Left ventricle myocardium superior (tissue), 1 donor: ENCODE measurements at regions not wholly inside any gene's neighbourhood (a gene's known extent, or its start where the extent isn't known, plus 50 kb on each side); places are given as distances from the start of the nearest gene placed in this dataset.
"Not testable (repeated sequence)": the region's sequence is repeated elsewhere in the genome, so short reads cannot be mapped to it uniquely, and the experiment has no call there.

Experiments
- ATAC-seq: fragments of 200-7000 bp; cut with Tn5 transposase; one replicate; pipeline ENCODE4 v1.9.1; 2020; ENCODE audit warnings: mild to moderate bottlenecking, moderate library complexity
- DNase-seq: peaks from one replicate; pipeline ENCODE4 v3.0.0-alpha.2; 2020
- intact Hi-C: fragments of 100-400 bp; cut with micrococcal nuclease; formaldehyde crosslinking; loops from one replicate; pipeline ENCODE4 v1.11.0; 2022
- donor health status: DM: no; HTN: yes; CAD: no; lungs with severe emphysema.

DNA sequence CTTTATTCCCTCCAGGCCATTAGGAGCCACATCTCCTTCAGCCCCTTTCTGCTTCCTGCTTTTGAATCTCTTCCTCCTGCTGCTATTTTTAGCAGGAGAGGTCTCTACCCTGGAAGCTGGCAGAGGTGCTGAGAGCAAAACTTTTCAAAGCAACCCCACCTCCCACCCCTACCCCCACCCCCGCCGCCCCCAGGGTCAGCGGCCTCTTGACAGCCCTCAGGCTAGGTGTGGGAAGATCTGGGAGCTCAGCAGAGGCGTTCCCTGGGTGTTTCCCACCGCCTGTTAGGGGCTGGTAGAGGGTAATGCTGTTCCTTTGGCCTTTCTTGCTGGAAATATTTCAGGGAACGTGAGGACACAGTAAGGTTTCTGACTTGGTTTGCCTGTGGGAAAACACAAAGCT, 112.5 kb upstream of the CACHD1 start:
- intact Hi-C loops: no loop called here
- DNase-seq (no peak), ATAC-seq (no peak)

DNA sequence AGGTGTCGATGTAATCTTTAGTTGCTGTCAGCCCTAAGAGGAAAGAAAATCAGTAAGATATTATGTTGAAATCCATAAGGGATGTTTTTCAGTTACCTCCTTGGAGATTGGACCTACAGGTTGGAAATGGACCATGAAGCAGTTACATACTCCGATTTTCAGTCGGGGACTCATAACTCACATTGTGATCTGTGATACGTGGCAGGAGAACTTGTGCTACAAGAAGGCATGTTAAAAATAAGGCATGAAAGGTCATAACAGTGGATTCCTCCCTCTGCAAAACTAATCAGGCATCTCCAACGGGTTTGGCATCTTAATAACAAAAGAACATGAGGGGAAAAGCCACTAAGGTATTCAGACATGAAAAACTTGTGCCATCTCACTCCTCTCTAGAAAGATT, 111.2 kb upstream of the CACHD1 start:
- ATAC-seq (no peak), DNase-seq (no peak)
- intact Hi-C loops: no loop called here

DNA sequence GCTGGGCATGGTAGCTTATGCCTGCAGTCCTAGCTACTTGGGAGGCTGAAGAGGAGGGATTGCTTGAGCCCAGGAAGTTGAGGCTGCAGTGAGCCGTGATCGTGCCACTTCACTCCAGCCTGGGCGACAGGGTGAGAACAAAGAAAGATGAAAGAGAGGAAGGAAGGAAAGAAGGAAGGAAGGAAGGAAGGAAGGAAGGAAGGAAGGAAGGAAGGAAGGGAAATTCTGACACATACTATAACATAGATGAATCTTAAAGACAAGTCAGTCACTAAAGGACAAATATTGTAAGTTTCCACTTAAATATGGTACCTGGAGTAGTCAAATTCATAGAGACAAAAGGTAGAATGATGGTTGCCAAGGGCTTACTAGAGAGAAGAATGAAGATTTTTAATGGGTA, 108.0 kb upstream of the CACHD1 start:
- intact Hi-C loops: no loop called here
- DNase-seq (no peak), ATAC-seq (no peak)

DNA sequence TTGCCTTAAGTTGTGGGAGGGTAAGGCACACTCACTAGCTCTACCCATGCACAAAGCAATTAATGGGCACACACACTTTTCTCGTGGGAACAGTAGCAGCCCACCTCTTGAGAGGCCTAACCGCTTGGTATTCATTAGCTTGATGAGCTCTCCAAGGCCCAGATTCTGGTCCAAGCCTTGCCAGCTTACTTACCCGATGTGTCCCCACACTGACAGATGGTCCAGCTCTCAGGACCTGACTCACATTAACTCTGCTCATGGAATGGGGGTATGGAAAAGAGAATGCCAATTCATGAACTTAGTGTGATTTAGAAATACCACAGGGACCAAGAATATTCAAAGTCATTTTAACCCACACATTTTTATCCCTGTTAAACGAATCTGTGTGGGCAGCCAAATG, 106.8 kb upstream of the CACHD1 start:
- DNase-seq: no peak
- no peak for ATAC-seq
- intact Hi-C loops: no loop called here

DNA sequence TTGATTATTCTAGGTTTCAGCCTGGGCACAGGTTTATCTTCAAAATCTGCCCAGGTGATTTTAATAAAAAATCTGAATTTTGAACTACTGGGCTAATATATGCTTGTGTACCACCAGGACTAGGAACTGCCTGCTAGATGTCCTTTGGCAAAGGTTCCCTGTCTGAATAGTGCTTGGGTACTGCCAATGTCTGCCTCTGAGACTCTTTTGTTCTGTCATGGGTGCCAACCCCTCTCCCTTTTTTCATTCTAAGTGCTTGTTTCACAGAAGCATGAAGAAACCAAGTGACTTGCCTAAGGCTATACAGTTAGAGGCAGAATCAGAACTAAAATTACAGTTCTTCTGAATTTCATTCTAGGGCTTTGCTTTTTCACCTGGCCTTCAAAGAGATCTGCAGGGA, 106.3 kb upstream of the CACHD1 start:
- intact Hi-C loops: no loop called here
- ATAC-seq (no peak), DNase-seq (no peak)

DNA sequence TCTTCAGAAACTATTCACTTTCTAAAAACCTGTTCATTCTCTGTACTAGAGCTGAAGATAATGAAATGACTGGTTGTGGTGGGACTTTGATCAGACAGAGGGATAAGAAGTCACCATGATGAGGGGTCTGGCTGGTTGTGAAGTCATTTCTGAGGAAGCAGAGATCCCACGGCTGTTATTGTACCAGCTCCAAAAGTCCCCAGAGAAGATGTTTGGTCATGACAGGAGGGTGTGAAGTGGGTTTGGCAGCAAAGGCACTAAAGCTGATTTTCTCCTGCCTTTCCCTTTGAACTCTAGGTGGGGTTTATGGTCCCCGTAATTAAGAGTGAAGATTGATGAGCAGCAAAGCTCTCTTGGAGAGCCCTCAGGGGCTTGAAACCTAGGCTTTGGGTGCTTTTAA, 103.1 kb upstream of the CACHD1 start:
- intact Hi-C loops: no loop called here
- DNase-seq: no peak
- no peak for ATAC-seq

DNA sequence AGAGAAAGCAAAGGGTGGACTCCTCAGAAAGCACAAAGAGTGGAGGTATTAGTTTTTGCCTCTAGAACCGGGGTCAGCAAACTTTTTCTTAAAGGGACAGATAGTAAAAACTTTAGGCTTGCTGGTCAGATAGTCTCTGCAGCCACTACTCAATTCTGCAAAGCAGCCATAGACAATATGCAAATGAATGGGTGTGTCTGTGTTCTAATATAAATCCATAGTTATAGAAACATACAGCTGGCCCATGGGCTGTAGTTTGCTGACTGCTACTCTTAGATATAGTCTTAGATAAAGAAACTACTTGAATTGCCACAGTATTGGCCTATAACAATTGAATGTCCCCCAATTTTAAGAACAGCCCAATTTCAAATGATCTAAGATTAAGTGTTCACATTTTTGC, 101.6 kb upstream of the CACHD1 start:
- ATAC-seq: no peak
- no peak for DNase-seq
- intact Hi-C loops: no loop called here

DNA sequence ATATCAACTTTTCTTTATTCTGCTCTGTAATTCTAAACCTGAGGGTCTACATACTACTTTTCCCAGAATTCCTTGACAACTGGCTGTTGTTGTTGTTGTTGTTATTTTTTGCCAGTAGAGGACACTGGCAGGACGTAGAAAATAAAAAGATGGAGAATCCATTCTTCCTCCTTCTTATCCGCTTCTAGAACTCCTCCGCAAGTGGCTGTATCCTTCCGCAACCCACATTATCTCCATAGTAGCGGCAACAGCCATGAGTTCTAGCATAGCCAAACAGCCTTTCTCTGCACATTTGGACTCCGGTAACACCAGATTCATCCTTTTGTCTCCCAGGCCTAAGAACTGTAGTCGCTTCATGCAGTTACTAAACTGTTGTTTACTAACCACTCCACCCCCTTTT, 91.1 kb upstream of the CACHD1 start:
- intact Hi-C loops: no loop called here
- no peak for DNase-seq
- no peak for ATAC-seq

DNA sequence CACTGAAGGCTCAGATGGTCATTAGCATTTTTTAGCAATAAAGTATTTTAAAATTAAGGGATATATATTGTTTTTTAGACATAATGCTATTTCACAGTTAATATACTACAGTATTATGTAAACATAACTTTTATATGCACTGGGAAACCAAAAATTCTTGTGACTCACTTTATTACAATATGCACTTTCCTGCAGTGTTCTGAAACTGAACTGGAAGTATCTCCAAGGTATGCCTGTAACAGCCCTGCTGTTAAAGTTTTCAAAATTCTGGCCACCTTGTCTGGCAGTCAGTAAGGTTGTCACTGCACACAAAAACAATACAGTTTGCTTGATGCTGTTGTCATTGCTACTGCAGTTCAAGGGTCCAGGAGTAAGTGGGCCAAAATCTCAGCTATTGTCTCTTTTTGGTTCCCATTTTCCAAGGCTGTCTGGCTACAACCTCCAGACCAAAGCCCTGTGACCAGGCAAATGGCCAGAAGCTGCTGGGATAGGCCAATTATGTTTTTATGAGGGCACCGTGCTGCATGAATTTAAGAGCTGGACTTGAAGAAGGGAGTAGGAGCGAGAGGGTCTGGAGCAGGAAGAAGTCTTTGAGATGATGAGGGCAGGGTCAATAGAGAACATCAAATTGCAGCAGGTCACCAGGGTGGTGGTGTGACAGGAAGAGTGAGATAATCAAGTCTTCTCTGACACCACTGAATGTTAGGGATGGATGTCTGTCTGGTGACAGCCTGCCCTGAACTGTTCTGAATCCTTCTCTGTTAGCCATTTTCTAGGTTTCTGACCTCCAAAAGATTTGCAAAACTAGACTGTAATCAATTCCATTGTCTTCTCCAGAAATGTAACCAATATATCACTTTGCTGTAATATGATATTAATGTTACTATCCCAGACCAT, 82.3 kb upstream of the CACHD1 start:
- ATAC-seq: no peak
- no peak for DNase-seq
- intact Hi-C loops: no loop called here

DNA sequence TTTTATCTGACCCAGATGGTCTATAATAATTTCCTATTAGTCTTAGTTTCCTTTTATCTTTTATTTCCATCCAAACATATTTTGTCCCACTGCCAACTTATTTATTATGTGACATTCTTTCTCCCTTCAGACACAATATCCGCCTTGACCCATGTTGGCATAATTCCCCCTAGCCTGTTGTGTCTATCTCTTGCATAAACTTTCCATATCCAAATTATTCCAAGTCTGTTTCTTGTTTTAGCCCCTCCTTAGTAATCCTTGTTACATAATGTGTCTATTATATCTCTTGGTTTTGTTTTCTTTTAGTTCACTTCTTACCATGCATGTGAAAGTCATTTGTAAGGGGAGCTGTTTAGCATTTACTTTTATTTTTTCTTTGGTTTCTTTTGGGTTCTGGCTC, 81.6 kb upstream of the CACHD1 start:
- intact Hi-C loops: no loop called here
- DNase-seq (no peak), ATAC-seq (no peak)

DNA sequence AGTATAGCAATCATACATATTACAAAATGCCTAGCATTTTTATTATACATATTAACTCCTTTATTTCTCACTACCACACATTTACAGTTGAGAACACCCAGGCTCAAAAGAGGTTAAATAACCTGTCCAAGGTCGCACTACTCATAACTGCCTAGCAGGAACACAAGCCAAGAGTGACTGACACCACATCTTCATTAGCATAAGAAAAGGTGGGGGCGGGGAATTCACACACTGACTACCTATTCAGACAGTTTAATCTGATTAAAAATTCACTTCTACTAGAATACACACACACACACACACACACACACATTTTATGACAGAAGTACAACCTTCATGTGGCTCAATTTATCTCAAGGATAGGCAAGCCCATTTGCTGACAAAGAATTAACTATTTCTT, 77.8 kb upstream of the CACHD1 start:
- no peak for DNase-seq
- no peak for ATAC-seq
- intact Hi-C loops: no loop called here

DNA sequence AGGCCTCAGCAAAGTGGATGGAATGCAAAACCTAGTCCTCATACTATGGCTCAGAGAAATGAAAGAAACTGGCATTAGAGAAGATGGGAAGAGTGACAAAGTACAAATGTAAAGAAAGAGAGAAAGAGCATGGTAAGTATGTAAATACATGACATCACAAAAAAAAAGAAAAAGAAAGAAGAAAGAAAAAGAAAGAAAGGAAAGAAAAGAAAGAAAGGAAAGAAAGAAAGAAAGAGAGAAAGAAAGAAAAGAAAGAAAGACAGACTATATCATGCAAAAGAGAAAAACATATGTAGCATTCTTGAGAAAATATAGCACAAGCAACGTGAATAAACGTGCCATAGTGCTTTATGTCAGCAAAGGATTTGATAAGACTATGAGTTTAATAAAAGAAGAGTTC, 76.1 kb upstream of the CACHD1 start:
- intact Hi-C loops: no loop called here
- ATAC-seq (no peak), DNase-seq (no peak)

DNA sequence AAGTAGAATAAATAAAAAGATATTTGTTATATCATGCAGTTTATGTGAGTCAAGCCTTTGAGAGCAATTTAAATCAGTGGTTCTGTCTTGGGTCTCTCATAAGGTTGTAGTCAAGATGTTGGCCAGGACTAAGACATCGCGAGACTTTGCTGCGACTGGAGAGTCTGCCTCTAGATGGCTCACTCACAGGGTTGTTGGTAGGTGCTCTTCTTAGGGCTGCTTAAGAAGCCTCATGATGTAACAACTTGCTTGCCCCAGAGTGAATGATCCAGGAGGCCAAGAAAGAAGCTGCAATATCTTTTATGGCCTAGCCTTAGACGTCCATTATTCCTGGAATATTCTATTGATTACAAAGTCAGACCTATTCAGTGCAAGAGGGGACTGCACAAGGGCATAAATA, 73.1 kb upstream of the CACHD1 start:
- ATAC-seq: no peak
- intact Hi-C loops: no loop called here
- no peak for DNase-seq

DNA sequence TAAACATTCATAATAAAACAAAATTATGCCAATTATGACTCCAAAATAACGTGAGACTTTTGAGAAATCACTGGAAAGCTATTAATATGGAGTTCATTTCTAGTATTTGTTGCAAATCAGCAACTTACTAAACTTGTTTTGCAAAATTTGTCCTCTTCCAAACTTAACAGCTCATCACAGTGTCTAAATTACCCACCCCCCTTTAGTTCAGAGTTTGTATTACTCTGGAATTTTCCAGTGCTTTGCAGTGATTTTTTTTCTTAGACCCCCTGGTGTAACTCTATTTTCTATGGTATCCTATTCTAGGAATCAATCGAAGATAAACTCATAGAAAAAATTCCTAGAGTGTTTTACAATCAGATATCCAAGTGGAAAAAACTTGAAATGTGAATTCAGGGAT, 72.4 kb upstream of the CACHD1 start:
- ATAC-seq: no peak

DNA sequence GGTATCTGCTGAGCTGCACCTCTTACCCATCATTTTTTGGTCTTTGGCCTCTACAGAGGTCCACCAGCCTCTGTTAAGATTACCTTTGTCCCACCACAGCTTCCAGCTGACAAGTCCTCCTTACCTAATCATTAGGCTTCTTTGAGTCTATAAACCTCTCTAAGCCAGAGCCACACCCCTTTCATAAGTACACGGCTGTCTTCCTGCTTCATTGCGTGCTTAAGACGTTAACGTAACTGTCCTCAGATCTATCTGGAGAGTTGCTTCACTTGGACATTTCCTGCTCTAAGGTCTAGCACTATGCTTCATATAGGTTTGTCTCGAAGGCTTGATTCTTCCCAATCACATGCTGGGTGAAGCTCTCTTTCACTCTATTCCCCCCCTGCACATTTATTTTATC, 71.0 kb upstream of the CACHD1 start:
- intact Hi-C loops: no loop called here
- no peak for ATAC-seq

More for the DNA sequence above, 72.4 kb upstream of the CACHD1 start:
- intact Hi-C loops: no loop called here
- DNase-seq: no peak

DNA sequence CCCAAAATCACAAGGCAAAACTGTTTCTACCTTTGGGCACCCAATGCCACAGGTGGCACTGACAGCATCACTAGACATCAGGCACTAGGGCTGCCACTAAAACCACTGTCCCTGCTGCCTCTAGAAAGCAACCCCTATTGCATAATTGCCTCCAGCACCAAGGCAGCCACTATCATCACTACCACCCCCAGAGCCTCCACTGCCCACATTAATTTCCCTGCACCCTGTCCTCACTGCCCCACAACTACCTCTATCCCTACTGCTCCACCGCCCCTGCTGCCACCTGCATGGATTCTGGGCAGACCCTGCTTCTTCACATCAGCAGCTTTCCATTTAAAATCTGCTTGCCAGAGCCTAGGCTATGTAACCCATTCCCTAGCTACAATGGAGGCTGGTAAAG, 68.6 kb upstream of the CACHD1 start:
- DNase-seq: no peak
- intact Hi-C loops: no loop called here
- ATAC-seq: no peak

More for the DNA sequence above, 71.0 kb upstream of the CACHD1 start:
- no peak for DNase-seq

DNA sequence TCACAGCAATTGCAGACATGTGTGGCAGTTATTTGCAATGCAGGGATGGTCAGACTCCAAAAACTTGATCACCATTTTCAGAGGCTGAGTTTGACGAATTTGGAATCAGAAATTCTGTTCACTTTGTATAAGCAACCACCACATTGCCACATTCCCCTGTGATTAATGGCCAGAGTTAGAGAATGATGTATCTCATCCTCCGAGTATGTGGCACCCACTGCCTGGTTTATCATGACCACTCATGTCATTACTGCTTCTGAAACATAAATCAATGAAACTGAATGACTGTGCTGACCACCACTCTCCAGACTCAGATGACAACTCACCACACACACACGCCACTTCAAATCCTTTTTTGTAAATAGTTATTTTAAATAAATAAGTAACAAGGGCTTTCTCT, 66.6 kb upstream of the CACHD1 start:
- ATAC-seq: no peak
- DNase-seq: no peak
- intact Hi-C loops: no loop called here

DNA sequence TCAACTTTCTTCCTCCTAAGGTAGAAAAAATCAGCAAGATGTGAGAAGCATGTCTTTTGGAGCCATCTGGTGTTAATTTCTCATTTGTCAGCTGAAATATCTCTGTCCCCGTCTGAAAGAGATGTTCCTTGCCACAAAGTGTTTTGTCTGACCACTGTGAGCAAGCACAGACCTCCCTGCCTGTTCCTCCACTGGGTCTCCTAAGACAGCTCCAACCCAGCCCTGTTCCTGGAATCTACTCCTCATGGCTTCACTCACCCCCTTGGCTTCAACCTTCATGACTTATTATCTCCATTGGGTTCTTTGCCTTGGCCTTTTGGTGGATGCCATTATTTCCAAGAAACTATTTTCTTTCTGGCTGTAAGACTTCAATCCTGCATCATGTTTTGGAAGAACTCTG, 65.7 kb upstream of the CACHD1 start:
- ATAC-seq: no peak

DNA sequence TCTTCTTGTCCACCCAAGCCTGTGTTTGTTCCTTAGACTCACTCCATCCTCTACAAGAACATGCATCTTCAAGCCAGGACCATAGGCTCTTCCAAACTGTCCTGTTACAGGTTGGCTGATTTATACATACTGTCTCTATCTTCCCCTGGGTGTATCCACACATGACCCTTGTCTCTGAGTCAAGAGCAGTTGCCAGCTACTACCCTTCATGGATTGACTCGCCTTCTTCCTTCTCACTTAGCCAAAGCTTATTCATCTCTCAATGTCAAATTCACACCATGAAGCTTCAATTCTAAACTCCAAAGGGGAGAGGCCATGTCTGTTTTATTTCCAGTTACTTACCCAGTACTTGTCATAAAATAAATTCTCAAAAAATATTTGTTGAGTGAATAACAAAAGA, 64.1 kb upstream of the CACHD1 start:
- no peak for DNase-seq
- intact Hi-C loops: no loop called here
- no peak for ATAC-seq

More for the DNA sequence above, 65.7 kb upstream of the CACHD1 start:
- intact Hi-C loops: no loop called here
- DNase-seq: no peak

DNA sequence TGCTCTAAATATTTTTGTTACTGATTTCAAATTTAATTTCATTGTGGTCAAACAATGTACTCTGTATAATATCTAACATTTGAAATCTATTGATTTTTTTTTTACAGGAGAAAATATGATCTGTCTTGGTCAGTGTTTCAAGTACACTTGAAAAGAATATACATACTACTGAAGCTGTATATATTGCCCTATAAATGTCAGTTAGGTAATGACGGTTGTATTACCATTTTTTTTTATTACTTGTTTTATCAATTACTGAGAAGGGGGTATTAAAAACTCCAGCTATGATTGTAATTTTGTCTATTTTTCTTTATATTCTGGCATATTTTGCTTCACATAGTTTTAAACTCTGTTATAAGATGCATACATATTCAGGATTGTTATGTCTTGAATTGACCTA, 59.7 kb upstream of the CACHD1 start:
- intact Hi-C loops: no loop called here
- no peak for ATAC-seq

DNA sequence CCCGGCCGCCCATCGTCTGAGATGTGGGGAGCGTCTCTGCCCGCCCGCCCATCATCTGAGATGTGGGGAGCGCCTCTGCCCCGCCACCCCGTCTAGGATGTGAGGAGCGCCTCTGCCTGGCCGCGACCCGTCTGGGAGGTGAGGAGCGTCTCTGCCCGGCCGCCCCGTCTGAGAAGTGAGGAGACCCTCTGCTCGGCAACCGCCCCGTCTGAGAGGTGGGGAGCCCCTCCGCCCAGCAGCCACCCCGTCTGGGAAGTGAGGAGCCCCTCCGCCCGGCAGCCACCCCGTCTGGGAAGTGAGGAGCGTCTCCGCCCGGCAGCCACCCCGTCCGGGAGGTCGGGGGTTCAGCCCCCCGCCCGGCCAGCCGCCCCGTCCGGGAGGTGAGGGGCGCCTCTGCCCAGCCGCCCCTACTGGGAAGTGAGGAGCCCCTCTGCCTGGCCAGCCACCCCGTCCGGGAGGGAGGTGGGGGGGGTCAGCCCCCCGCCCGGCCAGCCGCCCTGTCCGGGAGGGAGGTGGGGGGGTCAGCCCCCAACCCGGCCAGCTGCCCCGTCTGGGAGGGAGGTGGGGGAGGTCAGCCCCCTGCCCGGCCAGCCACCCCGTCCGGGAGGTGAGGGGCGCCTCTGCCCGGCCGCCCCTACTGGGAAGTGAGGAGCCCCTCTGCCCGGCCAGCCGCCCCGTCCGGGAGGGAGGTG, 54.9 kb upstream of the CACHD1 start:
- DNase-seq, intact Hi-C loops, ATAC-seq: not testable (repeated sequence)

More for the DNA sequence above, 59.7 kb upstream of the CACHD1 start:
- no peak for DNase-seq
